Cardiac septum (tissue), 1 donor: ENCODE measurements at regions not wholly inside any gene's neighbourhood (a gene's known extent, or its start where the extent isn't known, plus 50 kb on each side); places are given as distances from the start of the nearest gene placed in this dataset.

Source experiments
- DNase-seq: peaks from one replicate; pipeline ENCODE4 v3.0.0-alpha.2; 2020; ENCODE audit warnings: low spot score
- intact Hi-C: fragments of 100-400 bp; cut with DNase I; formaldehyde crosslinking; loops from one replicate; pipeline ENCODE4 v1.14.0; 2022
- donor health status: DM: no; HTN: no; CAD: no.

- no peak for DNase-seq
- intact Hi-C loops = no loop called here
Observed at GRCh38 chr13:73422973-73423372, 364.2 kb downstream of the KLF5 start.

DNA sequence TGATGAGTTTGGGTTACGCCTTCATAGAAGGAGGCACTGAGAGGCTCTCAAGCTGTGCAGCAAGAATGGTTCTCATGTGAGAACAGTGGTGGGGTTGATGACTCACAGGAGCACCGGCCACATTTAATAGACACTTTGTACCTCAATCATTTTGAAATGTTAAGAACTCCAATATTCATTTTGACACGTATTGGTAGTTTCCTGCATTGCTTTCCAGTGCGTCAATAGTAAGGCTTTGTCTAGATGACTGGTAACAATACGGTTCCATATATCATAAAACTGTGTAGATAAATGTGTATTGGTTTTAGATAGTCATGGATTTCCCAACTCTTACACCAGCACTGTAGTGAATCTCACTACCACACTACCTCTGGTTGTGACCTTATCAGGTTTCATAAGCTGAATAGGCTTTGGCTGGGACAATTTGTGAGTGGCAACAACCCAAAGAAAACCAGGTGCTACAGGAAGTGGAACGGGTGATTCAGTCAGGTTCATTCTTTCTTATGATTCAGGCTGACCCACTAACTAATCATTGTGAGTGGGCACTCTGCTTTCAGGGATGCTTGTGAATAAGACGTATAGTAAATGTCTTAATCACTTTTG is 362.6 kb downstream of the KLF5 start:
- intact Hi-C loops = no loop called here
- DNase-seq = no peak

DNA sequence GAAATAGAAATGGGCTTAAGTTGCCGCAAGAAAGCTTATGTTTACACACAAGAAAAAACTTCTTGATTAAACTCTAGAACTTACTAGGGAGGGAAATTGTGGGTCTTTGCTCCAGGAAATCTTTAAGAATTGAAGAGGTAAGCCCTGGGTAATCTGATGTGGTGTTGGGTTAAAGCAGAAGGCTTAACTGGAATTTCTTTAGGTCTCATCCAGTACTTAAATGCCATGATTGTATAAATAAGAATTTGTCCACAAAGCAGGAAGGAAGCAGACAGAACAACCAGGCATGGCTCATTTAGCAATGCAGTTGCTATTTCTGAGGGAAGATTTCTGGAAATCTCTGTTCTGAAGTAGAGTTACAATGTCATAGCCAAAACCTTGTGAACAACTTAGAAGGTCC is 360.4 kb downstream of the KLF5 start:
- intact Hi-C loops = no loop called here
- no peak for DNase-seq

GRCh38 chr13:73417012-73417615 is 358.3 kb downstream of the KLF5 start:
- no peak for DNase-seq
- intact Hi-C loops = no loop called here

- no peak for DNase-seq
- intact Hi-C loops = no loop called here
Observed at GRCh38 chr13:73416093-73416492, 357.3 kb downstream of the KLF5 start.

- no peak for DNase-seq
- intact Hi-C loops = no loop called here
Observed at GRCh38 chr13:73413656-73414055, 354.9 kb downstream of the KLF5 start.

DNA sequence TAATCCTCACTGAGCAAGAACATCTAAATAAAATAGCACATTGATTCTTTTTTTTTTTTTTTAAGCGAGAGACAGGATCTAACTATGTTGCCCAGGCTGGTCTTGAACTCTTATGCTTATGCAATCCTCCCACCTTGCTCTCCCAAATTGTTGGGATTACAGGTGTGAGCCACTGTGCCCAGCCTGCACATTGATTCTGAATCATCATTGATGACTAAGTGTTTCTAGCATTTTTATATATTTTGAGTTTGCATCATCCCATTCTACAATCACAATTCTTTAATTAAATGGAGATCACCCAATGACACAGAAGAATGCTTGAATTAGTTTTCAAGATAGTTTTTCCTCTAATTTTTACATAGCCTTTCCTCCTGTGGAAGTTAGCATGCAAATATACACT is 354.1 kb downstream of the KLF5 start:
- no peak for DNase-seq
- intact Hi-C loops = no loop called here

DNA sequence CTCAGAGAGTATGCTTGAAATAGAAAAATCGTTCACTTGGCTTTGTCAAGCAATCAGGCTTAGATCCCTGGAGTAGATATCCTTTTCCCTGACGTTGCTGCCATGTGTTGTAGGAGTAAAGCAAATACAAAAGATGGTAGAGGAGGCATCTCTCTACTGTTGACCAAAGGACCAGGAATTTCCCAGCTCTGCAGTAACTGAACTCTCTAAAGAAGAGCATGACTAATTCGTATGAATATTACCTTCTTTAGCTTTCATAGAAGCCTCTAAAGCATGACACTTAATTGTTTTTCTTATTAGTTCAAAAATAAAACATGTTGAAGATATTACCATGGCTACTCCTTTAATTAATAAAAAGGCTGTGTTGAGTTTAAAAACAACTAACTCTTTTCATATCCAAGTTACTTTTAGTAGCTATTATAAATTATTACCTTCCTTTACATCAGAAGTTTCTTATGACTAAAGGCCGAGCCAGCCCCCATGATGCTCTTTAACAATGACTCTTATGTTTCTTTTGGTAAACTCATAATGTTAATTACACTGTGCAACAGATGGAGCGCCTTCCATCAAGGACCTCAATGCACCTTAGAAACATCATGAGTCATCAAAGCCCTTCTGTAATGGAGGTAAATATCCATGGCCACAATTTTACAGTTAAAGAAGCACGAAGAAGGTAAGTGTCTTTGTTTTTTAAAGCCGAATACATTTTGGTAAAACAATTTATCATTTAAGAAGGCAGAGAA is 352.4 kb downstream of the KLF5 start:
- intact Hi-C loops = no loop called here
- no peak for DNase-seq

DNA sequence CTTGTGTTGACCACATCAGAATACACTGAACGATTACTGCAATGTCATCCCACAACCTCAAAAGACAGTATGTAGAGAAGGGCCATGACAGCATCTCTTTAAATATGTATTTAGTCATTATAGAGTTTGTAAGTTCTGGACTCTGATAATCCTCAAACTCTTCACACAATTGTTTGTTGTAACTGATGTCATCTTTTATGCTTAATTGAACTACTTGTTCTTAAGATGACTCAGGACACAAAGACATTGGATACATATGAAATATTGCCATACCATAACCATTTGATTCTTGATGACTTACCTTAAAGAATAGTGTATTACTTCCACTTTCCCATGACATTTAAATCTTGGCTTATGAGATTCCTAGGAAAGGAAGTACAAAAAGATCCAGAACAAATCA is 347.6 kb downstream of the KLF5 start:
- intact Hi-C loops = no loop called here
- DNase-seq = no peak

DNA sequence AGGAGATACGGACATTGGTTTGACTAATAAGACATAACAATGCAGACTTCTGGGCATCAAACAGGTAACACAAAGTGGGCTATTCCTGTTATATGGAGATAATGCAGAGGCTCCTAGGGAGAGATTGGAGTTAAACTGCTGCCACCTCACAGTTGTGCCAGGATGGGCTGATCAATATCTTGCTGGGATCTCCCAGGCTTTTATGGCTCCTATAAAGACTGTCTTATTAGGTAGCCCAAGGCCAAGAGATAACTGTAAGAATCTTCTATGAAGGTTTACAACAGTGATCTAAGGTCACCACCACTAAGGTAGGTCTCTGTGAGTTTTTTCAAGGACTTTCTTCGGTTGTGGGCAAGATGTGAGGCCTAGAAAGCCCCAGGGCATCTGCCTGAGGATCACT is 345.8 kb downstream of the KLF5 start:
- no peak for DNase-seq
- intact Hi-C loops = no loop called here

DNA sequence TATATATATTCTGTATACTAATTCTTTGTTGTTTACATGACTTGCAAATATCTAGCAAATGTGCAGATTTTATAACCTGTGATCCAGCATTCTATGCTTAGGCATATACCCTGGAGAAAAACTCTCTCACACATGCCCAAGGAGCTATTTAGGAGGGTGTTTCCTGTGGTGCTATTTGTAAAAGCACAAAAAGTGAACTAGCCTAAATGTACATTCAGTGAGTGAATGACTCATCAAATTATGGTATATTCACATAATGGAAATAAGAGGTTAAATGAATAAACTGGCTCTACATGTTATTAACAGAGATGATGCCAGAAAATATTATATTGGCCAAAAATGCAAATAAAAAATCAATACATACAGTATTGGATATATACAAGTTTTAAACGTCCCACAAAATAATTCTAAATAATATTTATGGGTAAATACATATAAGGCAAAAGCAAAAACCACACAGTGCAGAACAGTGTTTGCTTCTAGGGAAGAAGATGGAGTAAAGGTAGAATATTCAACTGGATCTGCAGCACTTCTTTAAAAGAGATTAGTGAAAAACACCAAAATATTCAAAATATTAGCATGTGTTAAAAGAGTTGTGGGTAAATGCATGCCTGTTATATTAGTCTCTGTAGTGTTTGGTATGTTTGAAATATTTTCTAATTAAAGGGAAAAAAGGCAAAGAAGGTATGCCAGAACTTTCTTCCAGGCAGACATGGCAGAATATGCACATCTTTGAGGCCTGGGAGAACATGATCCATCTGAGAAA is 344.7 kb downstream of the KLF5 start:
- intact Hi-C loops = no loop called here
- DNase-seq = no peak

DNA sequence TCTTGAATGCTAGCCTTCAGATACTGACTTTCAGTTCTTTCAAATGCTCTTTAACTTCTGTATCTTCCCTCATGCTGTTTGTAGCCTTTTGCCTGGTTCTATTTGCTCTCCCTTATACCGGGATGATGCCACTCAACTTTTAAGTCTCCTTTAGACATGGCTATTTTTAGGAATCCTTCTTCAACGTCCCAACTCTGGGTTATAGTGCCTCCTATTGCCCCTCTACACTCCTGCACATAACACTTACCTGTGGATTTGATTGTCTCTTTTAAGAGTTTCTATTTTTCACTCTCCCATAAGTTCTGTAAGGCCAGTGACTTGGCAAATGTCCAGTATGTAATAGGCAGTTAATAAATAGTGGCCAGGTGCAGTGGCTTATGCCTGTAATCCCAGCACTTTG is 343.0 kb downstream of the KLF5 start:
- intact Hi-C loops = no loop called here

GRCh38 chr13:73399347-73400216 is 340.8 kb downstream of the KLF5 start:
- DNase-seq = no peak
- intact Hi-C loops = no loop called here

More for the DNA sequence above, 343.0 kb downstream of the KLF5 start:
- DNase-seq = no peak

DNA sequence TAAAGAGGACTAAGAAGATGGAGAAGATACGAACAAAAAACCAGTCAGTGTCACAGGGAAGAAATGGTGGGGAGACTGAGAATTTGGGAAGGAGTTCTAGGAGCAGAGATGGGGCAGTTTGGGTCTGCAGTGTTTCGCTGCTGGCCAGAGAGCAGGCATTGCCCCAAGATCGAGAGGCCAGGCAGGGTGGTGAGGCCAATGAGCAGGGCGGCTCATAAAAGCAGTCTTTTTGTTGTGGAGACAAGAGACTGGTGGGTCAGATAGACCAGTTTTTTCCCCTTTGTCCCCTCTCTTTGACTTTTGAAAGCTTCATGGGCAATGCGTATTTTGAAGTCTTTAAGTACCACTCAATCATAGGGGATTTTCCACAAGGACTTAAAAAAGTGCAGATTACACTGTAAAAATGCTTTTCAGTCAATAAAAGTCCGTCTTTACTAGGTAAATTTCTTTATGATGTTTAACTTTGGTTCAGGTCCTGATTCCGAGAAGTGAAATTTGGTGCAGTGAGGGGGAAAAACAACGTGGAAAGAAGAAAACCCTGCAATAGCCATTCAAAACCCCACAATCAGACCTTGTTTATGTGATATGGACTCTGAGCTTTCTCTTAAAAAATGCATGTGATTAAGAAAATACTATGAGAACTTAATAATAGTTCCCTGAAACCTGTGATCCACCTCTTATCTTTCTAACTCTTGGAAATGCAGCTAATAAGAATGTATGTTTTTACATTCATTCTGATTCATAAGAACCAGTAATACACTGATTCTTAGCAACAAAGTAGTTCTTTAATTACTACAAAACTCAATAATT is 338.9 kb downstream of the KLF5 start:
- intact Hi-C loops = no loop called here
- no peak for DNase-seq

DNA sequence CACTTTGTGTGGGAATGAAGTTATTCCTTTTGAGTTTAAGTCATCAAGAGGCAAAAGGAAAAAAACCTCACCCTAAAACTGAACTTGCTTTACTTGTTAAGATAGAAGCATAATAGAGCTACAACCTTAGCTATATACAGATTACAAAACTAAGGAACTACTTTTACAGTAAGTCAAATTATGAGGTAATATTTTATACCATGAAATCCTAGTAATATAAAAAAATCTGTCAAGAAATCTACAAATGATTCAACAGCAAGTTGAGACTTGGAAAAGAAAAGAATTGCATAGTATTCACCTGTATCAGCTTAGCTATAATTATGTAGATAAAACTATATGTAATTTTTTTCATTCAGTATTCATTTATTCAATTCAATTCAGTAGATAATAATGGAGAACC is 335.3 kb downstream of the KLF5 start:
- intact Hi-C loops = no loop called here
- no peak for DNase-seq

GRCh38 chr13:73390100-73390499 is 331.3 kb downstream of the KLF5 start:
- intact Hi-C loops = no loop called here
- DNase-seq = no peak

DNA sequence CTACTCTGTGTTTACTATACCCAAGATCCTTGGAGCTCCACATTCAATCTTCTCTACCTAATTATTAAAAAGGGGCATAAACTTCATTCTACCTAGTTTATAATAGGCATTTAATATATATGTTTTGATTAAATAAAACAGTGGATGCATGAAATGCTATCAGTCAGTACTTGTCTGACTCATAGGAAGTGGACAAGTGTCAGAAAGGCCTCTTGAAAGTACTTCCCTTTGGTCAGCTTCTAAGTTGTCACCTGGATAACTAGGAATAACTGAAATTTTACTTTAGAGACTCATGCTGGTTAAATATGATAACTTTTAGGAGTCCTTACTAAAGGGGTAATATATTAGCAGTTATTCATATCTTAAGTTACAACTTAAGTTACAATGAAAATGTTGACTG is 329.8 kb downstream of the KLF5 start:
- intact Hi-C loops = no loop called here
- DNase-seq = no peak

DNA sequence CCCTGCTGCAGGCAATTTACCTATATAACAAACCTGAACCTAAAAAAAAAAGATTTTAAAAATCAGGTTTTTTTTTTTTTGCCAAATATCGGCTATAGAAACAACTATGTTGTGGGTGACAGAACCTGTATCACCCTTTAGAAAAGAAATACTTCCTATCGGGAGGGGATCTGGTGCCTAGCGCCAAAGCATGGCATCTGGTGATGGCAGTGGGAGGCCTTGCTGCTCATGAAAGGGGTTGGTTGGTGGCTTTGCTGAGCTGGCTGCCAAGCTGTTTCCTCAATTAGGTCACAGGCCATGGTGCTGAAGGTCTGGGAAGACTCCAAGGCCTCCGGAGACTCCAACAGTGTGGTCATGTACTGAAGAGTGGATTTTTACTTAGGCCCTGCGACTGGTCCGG is 328.5 kb downstream of the KLF5 start:
- intact Hi-C loops = no loop called here
- DNase-seq = no peak

- intact Hi-C loops = no loop called here
- DNase-seq = no peak
Observed at GRCh38 chr13:73385848-73386247, 327.0 kb downstream of the KLF5 start.
